ENCODE measurements at regions not wholly inside any gene's neighbourhood (a gene's known extent, or its start where the extent isn't known, plus 50 kb on each side); places are given as distances from the start of the nearest gene placed in this dataset.

DNA sequence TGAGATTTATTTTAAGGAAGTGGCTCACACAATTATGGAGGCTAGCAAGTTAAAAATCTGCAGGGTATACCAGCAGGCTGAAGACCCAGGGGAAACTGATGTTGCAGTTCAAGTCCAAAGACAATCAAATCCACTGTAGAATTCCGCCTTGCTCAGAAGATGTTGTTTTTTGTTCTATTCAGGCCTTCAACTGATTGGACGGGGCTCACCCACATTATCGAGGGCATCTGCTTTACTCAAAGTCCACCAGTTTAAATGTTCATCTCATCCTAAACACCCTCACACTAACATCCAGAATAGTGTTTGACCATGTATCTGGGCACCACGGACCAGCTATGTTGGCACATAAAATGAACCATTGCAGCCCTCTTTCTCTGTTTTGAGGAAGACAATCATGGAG lies 211.2 kb upstream of the GPR26 start:
- DNase-seq (ENCODE audit: low read depth) = no peak
- no peak for TF ChIP-seq CTCF (IDR thresholded peaks at IDR 0.05; ENCODE audit: control insufficient read depth, insufficient read depth, low read depth, low read length, missing control alignments)
- no peak overlapping the region for H3K4me3 ChIP-seq (ENCODE audit: control insufficient read depth, low read depth, low read length)

DNA sequence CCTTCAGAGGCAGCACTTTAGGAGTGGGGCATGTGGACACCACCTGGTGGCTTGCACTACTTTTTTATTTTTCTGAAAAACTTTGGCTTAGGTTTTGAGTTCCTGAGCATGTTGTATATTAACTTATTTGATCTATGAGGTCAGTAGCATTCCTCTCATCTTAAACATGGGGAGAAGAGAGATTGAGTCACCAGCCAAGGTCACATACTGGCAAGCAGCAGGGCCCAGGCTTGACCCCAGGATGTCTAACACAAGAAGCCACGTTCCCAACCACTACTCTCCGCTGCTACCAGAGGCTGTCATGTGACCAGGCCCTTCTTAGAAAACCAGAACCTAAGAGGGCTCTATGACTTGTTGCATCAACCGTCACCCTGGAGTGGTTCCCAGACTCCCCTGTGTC lies 210.3 kb upstream of the GPR26 start:
- no peak for TF ChIP-seq CTCF (IDR thresholded peaks at IDR 0.05; ENCODE audit: control insufficient read depth, insufficient read depth, low read depth, low read length, missing control alignments)
- H3K4me3 ChIP-seq (ENCODE audit: control insufficient read depth, low read depth, low read length) = no peak overlapping the region
- no peak for DNase-seq (ENCODE audit: low read depth)

DNA sequence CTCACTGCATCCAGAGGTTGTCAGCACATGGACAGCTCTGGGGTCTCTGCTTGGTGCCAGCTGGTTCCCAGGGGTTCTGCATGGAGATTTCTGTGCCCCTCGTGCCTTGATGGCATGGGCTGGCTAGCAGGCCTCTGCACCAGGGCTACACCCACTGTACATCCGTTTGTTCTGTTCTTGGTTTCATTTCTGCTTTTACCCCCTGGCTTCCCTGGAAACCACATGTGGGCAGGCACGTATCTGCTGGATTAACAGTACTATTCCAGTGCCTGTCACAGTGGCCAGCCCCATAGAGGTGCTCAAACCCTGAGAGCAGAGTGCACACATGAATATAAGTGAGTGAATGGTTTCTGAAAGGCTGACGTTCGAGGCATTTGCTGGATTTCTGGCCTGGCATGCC lies 207.2 kb upstream of the GPR26 start:
- no peak for TF ChIP-seq CTCF (IDR thresholded peaks at IDR 0.05; ENCODE audit: control insufficient read depth, insufficient read depth, low read depth, low read length, missing control alignments)
- DNase-seq (ENCODE audit: low read depth) = no peak
- H3K4me3 ChIP-seq (ENCODE audit: control insufficient read depth, low read depth, low read length) = no peak overlapping the region

DNA sequence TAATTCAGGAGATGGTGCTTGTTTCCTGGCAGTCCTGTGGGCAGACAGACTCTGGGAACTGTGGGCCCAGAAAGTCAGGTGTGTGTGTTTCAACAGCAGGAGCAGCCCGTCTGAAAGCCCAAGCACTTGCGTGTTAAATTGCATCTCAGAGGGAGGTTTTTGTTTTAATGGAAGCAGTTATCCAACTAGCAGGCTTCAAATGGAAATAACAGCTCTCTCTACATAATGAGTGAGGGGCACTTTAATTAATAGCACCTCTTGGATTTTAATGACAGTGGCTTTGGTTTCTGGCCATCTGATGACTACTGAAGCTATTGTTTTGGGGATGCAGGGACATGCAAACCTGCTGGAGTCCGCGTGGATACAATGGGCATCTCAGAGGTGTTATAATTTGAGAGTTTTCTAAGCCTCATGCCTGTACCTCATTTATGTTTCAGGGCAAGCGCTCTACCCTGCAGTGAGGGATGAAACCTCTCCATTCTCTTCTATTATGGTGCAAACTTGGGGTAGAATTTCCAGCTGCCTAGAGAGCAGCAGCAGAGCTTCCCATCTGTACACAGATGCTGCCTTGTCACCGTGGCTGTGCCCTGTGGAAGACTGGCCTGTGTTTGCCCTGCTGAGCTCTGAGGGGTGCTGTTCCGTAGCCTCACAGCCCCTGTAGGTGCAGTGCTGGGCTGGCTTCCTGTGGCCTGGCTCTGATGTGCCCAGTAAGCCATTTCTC lies 206.6 kb upstream of the GPR26 start:
- H3K4me3 ChIP-seq (ENCODE audit: control insufficient read depth, low read depth, low read length) = no peak overlapping the region
- DNase-seq (ENCODE audit: low read depth) = no peak
- TF ChIP-seq CTCF (IDR thresholded peaks at IDR 0.05; ENCODE audit: control insufficient read depth, insufficient read depth, low read depth, low read length, missing control alignments) = no peak

GRCh38 chr10:123462246-123462645 lies 203.9 kb upstream of the GPR26 start:
- TF ChIP-seq CTCF (IDR thresholded peaks at IDR 0.05; ENCODE audit: control insufficient read depth, insufficient read depth, low read depth, low read length, missing control alignments) = no peak
- DNase-seq (ENCODE audit: low read depth) = no peak
- H3K4me3 ChIP-seq (ENCODE audit: control insufficient read depth, low read depth, low read length) = no peak overlapping the region

- TF ChIP-seq CTCF (IDR thresholded peaks at IDR 0.05; ENCODE audit: control insufficient read depth, insufficient read depth, low read depth, low read length, missing control alignments) = no peak
- no peak overlapping the region for H3K4me3 ChIP-seq (ENCODE audit: control insufficient read depth, low read depth, low read length)
- no peak for DNase-seq (ENCODE audit: low read depth)
Measured at GRCh38 chr10:123462756-123463155, 203.4 kb upstream of the GPR26 start.
